CD4-positive, alpha-beta T cell treated with Interleukin-17A for 1 hour (primary cell): ENCODE measurements at regions not wholly inside any gene's neighbourhood (a gene's known extent, or its start where the extent isn't known, plus 50 kb on each side); places are given as distances from the start of the nearest gene placed in this dataset.

Source experiments
- DNase-seq: peaks from one replicate; pipeline ENCODE4 v3.0.0-alpha.2; 2020

GRCh38 chr1:199720496-199720895, 307.0 kb upstream of the NR5A2 start:
- no peak for DNase-seq

- DNase-seq, result no peak
Measured at GRCh38 chr1:199721001-199721400, 306.5 kb upstream of the NR5A2 start.

GRCh38 chr1:199723250-199723956, 304.1 kb upstream of the NR5A2 start:
- DNase-seq, result no peak

DNA sequence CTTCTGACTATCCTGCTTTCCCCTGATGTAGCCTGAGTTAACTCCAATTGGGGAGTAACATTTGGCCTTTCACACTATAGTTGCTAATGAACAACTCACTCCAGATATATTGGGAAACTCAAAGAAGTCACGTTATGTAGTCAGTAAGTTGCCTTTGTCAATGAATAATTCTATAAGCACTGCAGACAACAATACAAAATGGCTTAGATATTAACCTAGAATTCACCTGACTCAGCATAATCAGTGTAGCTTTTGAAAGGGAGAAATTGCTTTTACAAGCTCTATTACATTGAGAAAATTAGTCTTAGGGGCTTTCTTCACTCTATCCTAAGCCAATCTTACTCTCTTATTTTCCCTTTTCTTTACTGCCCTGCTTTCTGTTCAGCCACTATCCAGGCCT, 303.5 kb upstream of the NR5A2 start:
- DNase-seq, result no peak

GRCh38 chr1:199725002-199725565, 302.4 kb upstream of the NR5A2 start:
- DNase-seq, result no peak

- DNase-seq, result no peak
Measured at GRCh38 chr1:199727682-199728081, 299.8 kb upstream of the NR5A2 start.

GRCh38 chr1:199728345-199728744, 299.2 kb upstream of the NR5A2 start:
- no peak for DNase-seq

- DNase-seq, result no peak
Measured at GRCh38 chr1:199733125-199733524, 294.4 kb upstream of the NR5A2 start.

- DNase-seq, result no peak
Measured at GRCh38 chr1:199734186-199734585, 293.3 kb upstream of the NR5A2 start.

DNA sequence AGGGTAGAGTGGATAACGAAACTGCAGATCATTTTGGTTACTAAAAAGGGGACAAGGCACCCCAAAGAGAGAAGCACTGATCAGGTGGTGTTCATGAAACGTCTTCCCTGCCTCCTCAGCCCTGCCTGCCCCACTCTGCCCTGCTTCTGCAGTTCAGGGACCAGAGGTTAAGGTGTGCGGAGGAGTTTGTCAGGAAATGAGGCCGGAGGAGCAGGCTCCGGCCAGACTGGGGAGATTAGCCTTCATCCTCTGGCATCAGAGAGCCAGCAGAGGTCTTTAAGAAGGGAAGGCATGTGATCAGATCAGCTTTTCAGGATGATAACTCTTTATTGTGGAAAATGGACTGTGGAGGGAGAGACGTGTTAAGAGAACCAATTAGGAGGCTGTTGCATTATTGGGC, 291.9 kb upstream of the NR5A2 start:
- no peak for DNase-seq

GRCh38 chr1:199736646-199737045, 290.9 kb upstream of the NR5A2 start:
- no peak for DNase-seq

DNA sequence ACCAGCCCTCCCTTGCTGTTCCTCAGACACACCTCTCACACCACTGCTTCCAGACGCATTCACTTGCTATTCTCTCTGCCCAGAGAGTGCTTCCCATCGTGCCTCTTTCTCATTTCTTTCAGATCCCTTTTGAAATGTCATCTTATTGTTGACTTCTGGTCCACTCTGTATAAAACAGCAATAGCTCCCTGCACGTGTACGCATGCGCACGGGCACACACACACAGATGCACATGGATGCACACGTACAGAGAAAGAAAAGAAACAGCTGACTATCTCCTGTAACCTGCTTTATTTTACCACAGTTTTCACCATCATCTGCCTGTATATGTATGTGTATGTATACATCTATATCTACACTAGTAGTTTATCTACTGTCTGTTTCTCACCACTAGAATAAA, 285.9 kb upstream of the NR5A2 start:
- no peak for DNase-seq

DNA sequence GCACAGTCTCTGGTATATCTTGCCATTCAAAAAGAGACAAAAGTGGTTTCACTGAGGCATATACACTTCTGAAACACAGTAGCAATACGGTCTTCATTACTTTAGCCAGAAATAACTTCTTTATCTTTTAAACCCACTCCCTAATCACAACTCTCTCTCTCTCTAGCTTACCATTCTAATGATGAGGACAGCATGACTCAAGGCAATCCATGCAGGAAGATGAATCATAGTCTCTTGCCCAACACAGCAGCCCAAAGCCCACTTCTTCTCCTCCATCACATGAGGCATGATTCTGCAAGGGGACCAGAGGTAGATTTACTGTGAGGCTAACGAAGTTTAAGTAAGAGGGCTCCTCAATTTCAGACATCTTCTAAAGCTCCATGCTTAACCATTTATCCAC, 285.0 kb upstream of the NR5A2 start:
- no peak for DNase-seq

GRCh38 chr1:199743227-199743626, 284.3 kb upstream of the NR5A2 start:
- DNase-seq, result no peak

- DNase-seq, result no peak
Measured at GRCh38 chr1:199746666-199747384, 280.7 kb upstream of the NR5A2 start.

GRCh38 chr1:199747984-199748383, 279.5 kb upstream of the NR5A2 start:
- DNase-seq, result no peak

DNA sequence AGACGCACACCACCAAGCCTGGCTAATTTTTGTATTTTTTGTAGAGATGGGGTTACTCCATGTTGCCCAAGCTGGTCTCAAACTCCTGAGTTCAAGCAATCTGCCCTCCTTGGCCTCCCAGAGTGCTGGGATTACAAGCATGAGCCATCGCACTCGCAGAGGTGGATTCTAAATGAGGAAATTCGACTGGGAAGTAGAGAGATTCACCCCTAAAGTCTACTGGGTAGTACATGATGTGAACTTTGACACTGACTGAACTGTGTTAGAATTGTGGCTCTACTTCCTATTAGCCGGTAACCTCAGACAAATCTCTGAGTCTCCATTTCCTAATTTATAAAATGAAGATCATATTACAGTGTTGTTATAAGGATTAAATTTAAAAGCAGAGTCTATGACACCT, 276.0 kb upstream of the NR5A2 start:
- DNase-seq, result no peak

GRCh38 chr1:199751962-199752687, 275.4 kb upstream of the NR5A2 start:
- no peak for DNase-seq

- DNase-seq, result no peak
Measured at GRCh38 chr1:199752688-199753027, 274.9 kb upstream of the NR5A2 start.

DNA sequence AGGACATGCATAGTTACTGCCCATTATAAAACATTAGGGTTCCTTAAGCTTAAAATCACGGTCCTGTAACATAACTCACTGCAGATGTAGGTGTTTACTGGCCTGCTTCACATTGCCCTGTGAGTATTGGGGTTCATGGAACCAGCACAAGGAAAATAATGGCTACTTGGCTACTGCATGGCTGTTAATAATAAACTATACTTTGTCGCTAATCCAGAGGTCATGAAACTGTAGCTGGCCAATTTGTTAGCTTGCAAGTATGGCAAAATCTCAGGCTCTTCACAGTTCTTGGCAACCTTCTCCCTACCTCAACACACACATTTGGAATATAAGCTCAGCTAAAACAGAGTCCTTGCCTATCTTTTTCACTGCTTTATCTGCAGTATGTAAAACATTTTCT, 274.0 kb upstream of the NR5A2 start:
- no peak for DNase-seq

DNA sequence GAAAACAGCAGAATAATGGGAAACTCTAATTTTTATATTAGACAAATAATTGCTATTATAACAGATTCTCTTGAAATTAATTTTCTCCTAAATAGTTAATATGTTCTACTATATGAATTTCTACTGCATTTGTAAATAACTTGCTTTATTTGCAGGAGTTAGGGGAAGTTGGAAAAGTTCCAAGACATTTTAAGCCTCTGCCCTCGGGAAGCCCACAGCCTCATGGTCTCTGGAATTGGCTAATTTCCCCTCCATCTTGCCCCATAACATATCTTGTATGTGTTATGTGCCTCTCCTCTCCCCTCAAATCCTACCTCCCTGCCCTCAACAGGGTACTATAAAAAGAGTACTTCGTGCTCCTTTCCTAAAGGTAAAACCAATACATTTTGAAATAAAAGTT, 271.4 kb upstream of the NR5A2 start:
- DNase-seq, result no peak

DNA sequence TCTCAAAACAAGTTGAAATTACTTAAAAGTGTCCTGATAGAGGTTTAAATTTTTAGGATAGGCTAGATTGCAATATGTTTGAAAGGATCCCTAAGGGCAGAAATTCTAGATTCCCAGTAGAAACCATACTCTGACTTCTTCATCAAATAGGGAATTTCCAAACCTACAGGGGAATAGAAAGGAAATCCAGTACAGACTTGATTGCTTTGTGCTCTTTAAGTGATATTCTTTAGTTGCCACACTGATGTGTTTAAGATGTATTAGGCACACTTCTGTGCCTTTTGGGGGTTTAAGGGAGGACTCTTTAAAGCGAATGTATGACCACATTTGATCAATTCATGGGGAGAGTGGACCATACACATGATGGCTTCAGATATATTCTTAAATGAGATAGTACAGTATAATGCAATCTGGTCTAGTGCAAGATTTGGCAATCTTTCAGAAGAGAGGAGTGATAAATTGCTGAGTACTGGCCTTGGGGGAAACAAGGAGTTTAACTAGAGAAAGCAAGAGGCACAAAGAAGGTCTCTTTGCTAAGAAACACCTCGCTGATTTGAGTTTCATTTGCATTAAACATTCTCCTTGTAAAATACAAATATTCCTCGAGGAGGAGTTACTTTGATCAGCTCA, 268.8 kb upstream of the NR5A2 start:
- no peak for DNase-seq

GRCh38 chr1:199759268-199759730, 268.2 kb upstream of the NR5A2 start:
- DNase-seq, result no peak
